ENCODE measurements at regions not wholly inside any gene's neighbourhood (a gene's known extent, or its start where the extent isn't known, plus 50 kb on each side); places are given as distances from the start of the nearest gene placed in this dataset.

DNA sequence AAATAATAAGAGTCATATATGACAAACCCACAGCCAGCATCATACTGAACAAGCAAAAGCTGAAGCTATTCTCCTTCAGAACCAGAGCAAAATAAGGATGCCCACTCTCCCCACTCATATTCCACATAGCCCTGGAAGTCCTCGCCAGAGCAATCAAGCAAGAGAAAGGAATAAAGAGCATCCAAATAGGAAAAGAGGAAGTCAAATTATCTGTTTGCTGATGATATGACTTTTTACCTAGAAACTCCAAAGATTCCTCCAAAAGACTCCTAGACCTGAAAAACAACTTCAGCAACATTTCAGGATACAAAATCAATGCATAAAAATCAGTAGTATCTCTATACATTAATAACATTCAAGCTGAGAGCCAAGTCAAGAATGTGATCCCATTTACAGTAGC lies 217.5 kb downstream of the ABCC12 start:
- Histone ChIP-seq H3K4me2 (ENCODE audit: low read depth, low read length, poor library complexity, severe bottlenecking) (no peak overlapping the region), H3K27me3 (ENCODE audit: low read length) (peaks cover 2% of the 10 kb centered on the region; the same call in 1 of the 2 replicates), H2AFZ (ENCODE audit: low read length) (no peak overlapping the region), H3K27ac (ENCODE audit: low read length) (no peak overlapping the region), H4K20me1 (ENCODE audit: insufficient read depth, low read depth, low read length) (no peaks in the 10 kb centered on the region), H3K9ac (ENCODE audit: low read length) (no peak overlapping the region), H3K36me3 (ENCODE audit: insufficient read depth, low read length) (no peaks in the 10 kb centered on the region), H3K79me2 (ENCODE audit: low read length) (no peaks in the 10 kb centered on the region), H3K4me3 (ENCODE audit: low read length) (no peak overlapping the region), H3K9me2 (replicated peaks; ENCODE audit: insufficient read depth, low read length) (no peaks in the 10 kb centered on the region), H3K9me3 (ENCODE audit: low read length) (no peaks in the 10 kb centered on the region), H3K4me1 (ENCODE audit: low read length) (peaks cover 14% of the 10 kb centered on the region)
- no peak for DNase-seq

DNA sequence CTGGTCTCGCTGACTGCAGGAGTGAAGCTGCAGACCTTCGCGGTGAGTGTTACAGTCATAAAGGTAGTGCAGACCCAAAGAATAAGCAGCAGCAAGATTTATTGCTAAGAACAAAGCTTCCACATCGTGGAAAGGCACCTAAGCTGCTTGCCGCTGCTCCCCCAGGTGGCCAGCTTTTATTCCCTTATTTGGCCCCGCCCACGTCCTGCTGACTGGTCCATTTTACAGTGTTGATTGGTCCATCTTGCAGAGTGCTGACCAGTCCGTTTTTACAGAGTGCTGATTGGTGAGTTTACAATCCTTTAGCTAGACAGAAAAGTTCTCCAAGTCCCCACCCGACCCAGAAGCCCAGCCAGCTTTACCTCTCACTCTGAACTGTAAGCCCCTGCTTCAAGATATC lies 227.8 kb downstream of the ABCC12 start:
- no peaks in the 10 kb centered on the region for H3K27me3 ChIP-seq (ENCODE audit: low read length)
- H3K4me1 ChIP-seq (ENCODE audit: low read length): peaks cover 11% of the 10 kb centered on the region
- H3K9ac ChIP-seq (ENCODE audit: low read length): no peak overlapping the region
- no peaks in the 10 kb centered on the region for H4K20me1 ChIP-seq (ENCODE audit: insufficient read depth, low read depth, low read length)
- no peaks in the 10 kb centered on the region for H3K79me2 ChIP-seq (ENCODE audit: low read length)
- H3K4me3 ChIP-seq (ENCODE audit: low read length): no peak overlapping the region
- H3K4me2 ChIP-seq (ENCODE audit: low read depth, low read length, poor library complexity, severe bottlenecking): no peak overlapping the region
- no peaks in the 10 kb centered on the region for H3K9me2 ChIP-seq (replicated peaks; ENCODE audit: insufficient read depth, low read length)
- H3K27ac ChIP-seq (ENCODE audit: low read length): no peak overlapping the region
- no peak overlapping the region for H2AFZ ChIP-seq (ENCODE audit: low read length)
- H3K36me3 ChIP-seq (ENCODE audit: insufficient read depth, low read length): no peaks in the 10 kb centered on the region
- H3K9me3 ChIP-seq (ENCODE audit: low read length): no peaks in the 10 kb centered on the region
- peak; percentile 65 for DNase-seq

- Histone ChIP-seq H3K27me3 (ENCODE audit: low read length) (no peaks in the 10 kb centered on the region), H3K27ac (ENCODE audit: low read length) (no peak overlapping the region), H4K20me1 (ENCODE audit: insufficient read depth, low read depth, low read length) (no peaks in the 10 kb centered on the region), H3K79me2 (ENCODE audit: low read length) (no peaks in the 10 kb centered on the region), H2AFZ (ENCODE audit: low read length) (no peak overlapping the region), H3K9me3 (ENCODE audit: low read length) (no peaks in the 10 kb centered on the region), H3K9me2 (replicated peaks; ENCODE audit: insufficient read depth, low read length) (no peaks in the 10 kb centered on the region), H3K9ac (ENCODE audit: low read length) (no peak overlapping the region), H3K4me3 (ENCODE audit: low read length) (no peak overlapping the region), H3K4me2 (ENCODE audit: low read depth, low read length, poor library complexity, severe bottlenecking) (no peak overlapping the region), H3K36me3 (ENCODE audit: insufficient read depth, low read length) (no peaks in the 10 kb centered on the region), H3K4me1 (ENCODE audit: low read length) (peaks cover 10% of the 10 kb centered on the region)
- DNase-seq: no peak
Observed at GRCh38 chr16:47927330-47927729, 228.5 kb downstream of the ABCC12 start.

DNA sequence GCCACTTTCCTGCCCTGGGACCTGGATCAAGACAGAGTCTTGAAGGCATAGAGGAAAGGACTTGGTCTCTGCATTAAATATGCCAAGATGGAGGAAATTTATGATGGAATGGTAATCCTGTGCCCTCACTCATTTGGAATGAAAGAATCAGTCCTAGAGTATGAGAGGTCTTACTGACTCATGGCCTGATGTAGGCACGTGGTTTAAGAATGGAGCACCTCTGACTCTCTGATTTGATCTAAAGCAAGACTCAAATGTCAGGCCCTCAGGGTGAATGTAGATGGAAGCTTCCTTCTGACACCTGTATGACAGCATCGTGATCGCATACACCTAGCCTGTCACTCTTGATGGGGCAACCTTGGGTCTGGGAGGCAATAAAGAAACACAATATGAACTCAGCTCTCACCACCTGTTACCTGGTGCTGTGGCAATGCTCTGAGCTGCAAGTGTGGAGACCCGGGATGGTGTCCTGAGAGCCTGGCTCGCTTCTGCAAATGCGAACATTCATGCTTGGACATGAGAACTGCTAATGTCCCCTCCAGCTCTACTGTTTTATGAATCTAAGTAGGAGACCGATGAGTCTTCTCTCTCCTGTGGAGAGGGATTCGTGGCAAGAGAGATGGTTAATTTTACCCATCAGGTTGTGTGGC lies 229.9 kb downstream of the ABCC12 start:
- DNase-seq: no peak
- Histone ChIP-seq H3K27me3 (ENCODE audit: low read length) (no peaks in the 10 kb centered on the region), H3K9me2 (replicated peaks; ENCODE audit: insufficient read depth, low read length) (no peaks in the 10 kb centered on the region), H3K27ac (ENCODE audit: low read length) (no peak overlapping the region), H3K4me2 (ENCODE audit: low read depth, low read length, poor library complexity, severe bottlenecking) (no peak overlapping the region), H4K20me1 (ENCODE audit: insufficient read depth, low read depth, low read length) (no peaks in the 10 kb centered on the region), H2AFZ (ENCODE audit: low read length) (no peak overlapping the region), H3K9me3 (ENCODE audit: low read length) (no peaks in the 10 kb centered on the region), H3K4me3 (ENCODE audit: low read length) (no peak overlapping the region), H3K36me3 (ENCODE audit: insufficient read depth, low read length) (no peaks in the 10 kb centered on the region), H3K9ac (ENCODE audit: low read length) (no peak overlapping the region), H3K79me2 (ENCODE audit: low read length) (no peaks in the 10 kb centered on the region), H3K4me1 (ENCODE audit: low read length) (peaks cover 19% of the 10 kb centered on the region)

DNA sequence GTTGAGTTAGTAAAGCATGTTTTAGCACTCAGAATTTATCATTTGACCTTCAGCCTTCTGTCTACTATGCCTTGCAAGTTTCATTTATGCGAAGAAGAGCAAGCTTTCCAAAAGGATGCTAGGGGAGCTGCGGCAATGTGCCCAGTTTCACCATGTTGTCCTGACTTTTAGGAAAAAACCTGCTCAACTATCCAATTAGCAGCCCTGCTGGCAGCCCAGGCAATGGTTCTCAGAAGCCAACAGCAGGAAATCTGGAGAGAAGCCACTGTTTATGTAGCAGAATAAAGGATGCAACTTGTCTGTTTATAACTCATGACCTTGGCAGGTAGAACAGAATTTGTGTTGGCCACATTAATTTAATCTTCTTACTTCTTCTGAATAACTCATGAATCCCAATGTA lies 230.8 kb downstream of the ABCC12 start:
- Histone ChIP-seq H2AFZ (ENCODE audit: low read length) (no peak overlapping the region), H3K27me3 (ENCODE audit: low read length) (no peaks in the 10 kb centered on the region), H3K79me2 (ENCODE audit: low read length) (no peaks in the 10 kb centered on the region), H3K9me2 (replicated peaks; ENCODE audit: insufficient read depth, low read length) (no peaks in the 10 kb centered on the region), H3K4me2 (ENCODE audit: low read depth, low read length, poor library complexity, severe bottlenecking) (no peak overlapping the region), H3K9me3 (ENCODE audit: low read length) (no peaks in the 10 kb centered on the region), H3K27ac (ENCODE audit: low read length) (no peak overlapping the region), H4K20me1 (ENCODE audit: insufficient read depth, low read depth, low read length) (no peaks in the 10 kb centered on the region), H3K4me1 (ENCODE audit: low read length) (peaks cover 16% of the 10 kb centered on the region), H3K9ac (ENCODE audit: low read length) (no peak overlapping the region), H3K4me3 (ENCODE audit: low read length) (no peak overlapping the region), H3K36me3 (ENCODE audit: insufficient read depth, low read length) (no peaks in the 10 kb centered on the region)
- DNase-seq: no peak

- no peaks in the 10 kb centered on the region for H3K9me2 ChIP-seq (replicated peaks; ENCODE audit: insufficient read depth, low read length)
- peaks cover 12% of the 10 kb centered on the region for H3K4me1 ChIP-seq (ENCODE audit: low read length)
- no peak overlapping the region for H3K4me2 ChIP-seq (ENCODE audit: low read depth, low read length, poor library complexity, severe bottlenecking)
- H3K27ac ChIP-seq (ENCODE audit: low read length): no peak overlapping the region
- no peaks in the 10 kb centered on the region for H3K36me3 ChIP-seq (ENCODE audit: insufficient read depth, low read length)
- no peaks in the 10 kb centered on the region for H3K9me3 ChIP-seq (ENCODE audit: low read length)
- no peaks in the 10 kb centered on the region for H3K27me3 ChIP-seq (ENCODE audit: low read length)
- no peaks in the 10 kb centered on the region for H4K20me1 ChIP-seq (ENCODE audit: insufficient read depth, low read depth, low read length)
- H2AFZ ChIP-seq (ENCODE audit: low read length): no peak overlapping the region
- no peak overlapping the region for H3K9ac ChIP-seq (ENCODE audit: low read length)
- DNase-seq: no peak
- H3K79me2 ChIP-seq (ENCODE audit: low read length): no peaks in the 10 kb centered on the region
- no peak overlapping the region for H3K4me3 ChIP-seq (ENCODE audit: low read length)
Observed at GRCh38 chr16:47921535-47921934, 234.3 kb downstream of the ABCC12 start.

DNA sequence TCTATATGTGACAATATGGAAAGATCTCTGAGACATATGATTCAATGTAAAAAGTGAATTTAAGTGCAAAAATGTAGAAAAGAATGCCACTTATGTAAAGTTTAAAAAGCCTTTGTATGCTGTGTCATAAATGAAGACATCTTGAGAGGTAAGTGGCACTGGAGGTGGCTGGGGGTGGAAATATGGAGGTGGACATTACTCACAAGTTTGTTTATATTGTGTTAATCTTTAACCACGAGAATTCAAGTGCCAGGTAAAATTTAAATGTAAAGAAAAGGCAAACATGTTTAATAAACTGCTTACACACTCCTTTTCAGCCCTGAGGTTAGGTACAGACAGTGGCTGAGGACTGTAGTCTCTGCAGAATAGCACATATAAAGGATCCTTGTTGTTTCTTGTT lies 235.1 kb downstream of the ABCC12 start:
- DNase-seq: peak; percentile 32
- Histone ChIP-seq H3K9me2 (replicated peaks; ENCODE audit: insufficient read depth, low read length) (no peaks in the 10 kb centered on the region), H3K9me3 (ENCODE audit: low read length) (no peaks in the 10 kb centered on the region), H3K27ac (ENCODE audit: low read length) (no peak overlapping the region), H3K4me1 (ENCODE audit: low read length) (peaks cover 12% of the 10 kb centered on the region), H3K4me2 (ENCODE audit: low read depth, low read length, poor library complexity, severe bottlenecking) (no peak overlapping the region), H2AFZ (ENCODE audit: low read length) (no peak overlapping the region), H3K36me3 (ENCODE audit: insufficient read depth, low read length) (no peaks in the 10 kb centered on the region), H3K9ac (ENCODE audit: low read length) (no peak overlapping the region), H4K20me1 (ENCODE audit: insufficient read depth, low read depth, low read length) (no peaks in the 10 kb centered on the region), H3K27me3 (ENCODE audit: low read length) (no peaks in the 10 kb centered on the region), H3K79me2 (ENCODE audit: low read length) (no peaks in the 10 kb centered on the region), H3K4me3 (ENCODE audit: low read length) (no peak overlapping the region)

DNA sequence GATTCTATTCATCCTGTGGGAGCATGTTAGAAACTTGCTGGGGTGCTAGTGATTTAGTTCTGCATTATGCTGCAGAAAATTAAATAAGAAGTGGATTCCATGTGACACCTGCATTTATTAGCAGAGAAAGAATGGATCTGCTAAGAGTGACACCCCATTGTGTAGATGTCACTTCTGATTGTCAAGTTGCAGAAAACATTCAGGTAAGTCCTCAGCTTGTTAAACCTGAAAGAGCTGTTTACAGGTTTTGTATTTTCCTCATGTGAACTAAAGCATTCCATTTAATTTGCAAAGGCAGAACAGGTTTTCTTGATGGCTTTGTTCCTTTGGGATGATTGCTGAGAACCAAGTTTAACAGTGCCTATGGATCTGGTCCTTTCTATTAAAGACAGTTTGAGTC lies 238.7 kb downstream of the ABCC12 start:
- Histone ChIP-seq H3K79me2 (ENCODE audit: low read length) (no peaks in the 10 kb centered on the region), H3K4me1 (ENCODE audit: low read length) (peaks cover 12% of the 10 kb centered on the region), H3K9me3 (ENCODE audit: low read length) (no peaks in the 10 kb centered on the region), H3K9ac (ENCODE audit: low read length) (no peak overlapping the region), H3K36me3 (ENCODE audit: insufficient read depth, low read length) (no peaks in the 10 kb centered on the region), H3K9me2 (replicated peaks; ENCODE audit: insufficient read depth, low read length) (no peaks in the 10 kb centered on the region), H4K20me1 (ENCODE audit: insufficient read depth, low read depth, low read length) (no peaks in the 10 kb centered on the region), H3K4me3 (ENCODE audit: low read length) (no peak overlapping the region), H2AFZ (ENCODE audit: low read length) (no peak overlapping the region), H3K27me3 (ENCODE audit: low read length) (no peaks in the 10 kb centered on the region), H3K4me2 (ENCODE audit: low read depth, low read length, poor library complexity, severe bottlenecking) (no peak overlapping the region), H3K27ac (ENCODE audit: low read length) (no peak overlapping the region)
- no peak for DNase-seq

DNA sequence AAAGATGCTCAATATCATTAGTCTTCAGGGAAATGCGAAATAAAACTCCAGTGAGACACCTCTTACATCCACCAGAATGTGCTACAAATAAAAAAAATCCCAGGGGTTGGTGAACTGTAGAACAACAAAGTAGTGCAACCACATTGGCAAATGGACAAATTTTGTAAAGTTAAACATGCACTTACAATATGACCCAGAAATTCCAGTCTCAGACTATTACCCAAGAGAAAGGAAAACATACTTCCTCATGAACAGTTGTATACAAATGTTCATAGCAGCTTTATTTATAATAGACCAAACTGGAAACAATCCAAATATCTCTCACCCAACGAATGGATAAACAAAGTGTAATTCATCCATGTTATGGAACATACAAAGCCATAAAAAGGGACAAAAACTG lies 239.5 kb downstream of the ABCC12 start:
- Histone ChIP-seq H3K27me3 (ENCODE audit: low read length) (no peaks in the 10 kb centered on the region), H2AFZ (ENCODE audit: low read length) (no peak overlapping the region), H3K4me2 (ENCODE audit: low read depth, low read length, poor library complexity, severe bottlenecking) (no peak overlapping the region), H3K27ac (ENCODE audit: low read length) (no peak overlapping the region), H3K36me3 (ENCODE audit: insufficient read depth, low read length) (no peaks in the 10 kb centered on the region), H3K9ac (ENCODE audit: low read length) (no peak overlapping the region), H4K20me1 (ENCODE audit: insufficient read depth, low read depth, low read length) (no peaks in the 10 kb centered on the region), H3K9me2 (replicated peaks; ENCODE audit: insufficient read depth, low read length) (no peaks in the 10 kb centered on the region), H3K4me3 (ENCODE audit: low read length) (no peak overlapping the region), H3K4me1 (ENCODE audit: low read length) (peaks cover 5% of the 10 kb centered on the region), H3K9me3 (ENCODE audit: low read length) (no peaks in the 10 kb centered on the region), H3K79me2 (ENCODE audit: low read length) (no peaks in the 10 kb centered on the region)
- peak; percentile 37 for DNase-seq

Data from Karpas-422 (cell line).